GM19455 (cell line): ENCODE measurements at regions not wholly inside any gene's neighbourhood (a gene's known extent, or its start where the extent isn't known, plus 50 kb on each side); places are given as distances from the start of the nearest gene placed in this dataset.
A peak's percentile ranks its signal among the peaks of the same experiment; 100 is the strongest.

ENCODE experiments used
- ATAC-seq: cut with Tn5 transposase; IDR thresholded peaks from one replicate; pipeline ENCODE4 v1.9.1; 2021; ENCODE audit not compliant: unreplicated experiment

GRCh38 chr3:124563376-124563775 lies 166.9 kb upstream of the UMPS start:
- no peak for ATAC-seq

- no peak for ATAC-seq
These were observed 165.2 kb upstream of the UMPS start for GRCh38 chr3:124565013-124565412.

GRCh38 chr3:124565551-124565950 lies 164.7 kb upstream of the UMPS start:
- ATAC-seq: no peak

- no peak for ATAC-seq
These were observed 163.6 kb upstream of the UMPS start for GRCh38 chr3:124566701-124567100.

DNA sequence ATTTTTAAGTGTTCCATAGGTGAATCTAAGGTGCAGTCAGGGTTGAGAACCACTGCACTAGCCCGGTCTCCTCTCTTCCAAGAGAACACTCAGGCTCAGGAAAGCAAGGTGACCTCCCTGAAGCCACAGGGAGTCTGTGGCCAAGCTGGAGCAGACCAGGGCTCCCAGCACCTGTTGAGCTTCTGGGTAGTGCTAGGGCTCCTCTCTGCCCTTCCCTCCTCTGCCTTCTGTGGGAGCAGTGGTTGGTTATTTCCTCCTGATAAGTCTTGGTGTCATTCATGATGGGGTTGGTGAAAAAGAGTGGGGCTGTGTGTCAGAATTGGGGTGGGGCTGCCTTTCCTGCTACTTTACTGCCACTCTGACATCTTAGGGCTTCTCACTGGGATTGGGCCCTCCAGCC lies 163.1 kb upstream of the UMPS start:
- ATAC-seq: no peak

GRCh38 chr3:124569761-124570160 lies 160.5 kb upstream of the UMPS start:
- no peak for ATAC-seq

GRCh38 chr3:124570232-124570631 lies 160.0 kb upstream of the UMPS start:
- ATAC-seq: no peak

DNA sequence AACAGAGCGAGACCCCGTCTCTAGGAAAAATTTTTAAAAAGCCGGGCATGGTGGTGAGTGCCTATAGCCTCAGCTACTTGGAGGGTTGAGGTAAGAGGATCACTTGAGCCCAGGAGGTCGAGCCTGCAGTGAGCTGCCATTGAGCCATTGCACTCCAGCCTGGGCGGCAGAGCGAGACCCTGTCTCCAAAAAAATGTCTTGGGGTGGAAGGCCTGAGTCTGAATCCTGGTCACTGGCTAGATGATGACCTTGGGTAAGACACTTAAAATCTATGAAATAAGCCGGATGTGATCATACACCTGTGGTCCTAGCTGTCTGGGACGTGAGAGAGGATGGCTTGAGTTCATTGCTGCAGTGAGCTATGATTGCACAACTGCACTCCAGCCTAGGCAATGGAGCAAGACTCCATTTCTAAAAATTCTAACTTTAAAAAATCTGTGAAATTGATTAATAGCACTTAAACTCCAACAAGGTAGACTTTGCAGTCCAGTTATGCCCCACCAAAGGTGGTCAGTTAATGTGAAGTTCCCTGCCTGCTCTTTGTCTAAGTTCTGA lies 157.3 kb upstream of the UMPS start:
- no peak for ATAC-seq

DNA sequence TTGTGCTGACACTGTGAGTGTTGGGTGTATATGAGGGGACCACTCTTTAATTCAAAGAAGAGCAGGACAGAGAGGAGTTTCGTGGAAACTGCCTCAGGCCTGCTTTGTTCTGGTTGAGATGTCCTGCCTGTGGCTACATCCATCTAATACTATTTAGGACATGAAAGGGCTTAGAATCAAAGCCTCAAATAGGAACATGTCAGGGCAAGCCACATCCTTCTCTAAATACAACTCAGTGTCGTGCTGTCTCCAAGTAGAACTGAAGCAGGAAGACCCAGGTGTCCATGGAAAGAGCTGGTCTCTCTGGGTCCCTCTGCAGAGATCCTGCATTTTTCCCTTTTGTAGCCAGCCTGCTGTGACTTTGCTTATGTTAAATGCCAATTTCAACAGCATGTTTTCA lies 156.2 kb upstream of the UMPS start:
- no peak for ATAC-seq

- no peak for ATAC-seq
These were observed 153.4 kb upstream of the UMPS start for GRCh38 chr3:124576565-124577493.

GRCh38 chr3:124577494-124578167 lies 152.6 kb upstream of the UMPS start:
- ATAC-seq: no peak

DNA sequence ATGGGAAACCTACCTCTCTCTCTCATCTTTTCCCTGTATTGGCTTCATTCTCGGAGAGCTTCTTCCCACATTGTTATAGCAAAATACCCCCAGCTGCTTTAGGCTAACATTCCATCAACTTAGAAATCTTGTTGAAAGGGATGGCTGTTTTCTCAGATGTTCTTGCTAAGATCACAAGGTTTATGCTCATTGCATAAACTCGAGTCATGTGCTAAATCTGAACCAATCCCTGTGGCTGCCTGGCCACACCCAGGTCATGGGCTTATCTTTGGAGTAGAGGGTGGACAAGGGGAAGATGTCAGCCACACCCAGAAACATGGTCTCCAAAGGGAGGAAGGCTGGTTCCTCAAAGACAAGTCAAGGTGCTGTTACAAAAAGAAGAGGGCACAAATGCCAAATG lies 150.6 kb upstream of the UMPS start:
- no peak for ATAC-seq

DNA sequence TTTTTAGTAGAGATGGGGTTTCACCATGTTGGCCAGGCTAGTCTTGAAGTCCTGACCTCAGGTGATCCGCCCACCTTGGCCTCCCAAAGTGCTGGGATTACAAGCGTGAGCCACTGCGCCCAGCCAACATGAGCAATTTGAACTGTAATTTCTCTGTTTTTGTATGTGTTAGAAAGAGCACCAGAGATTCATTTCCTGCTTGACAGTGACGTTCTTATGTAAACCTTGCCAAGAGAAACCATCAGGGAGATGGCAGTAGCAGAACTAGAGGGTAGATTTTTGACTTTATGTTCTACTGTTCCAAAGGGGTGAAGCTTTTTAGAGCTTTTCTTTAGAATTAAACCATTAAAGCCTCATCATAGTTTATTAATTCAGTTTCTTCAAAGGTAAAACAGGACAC lies 148.1 kb upstream of the UMPS start:
- no peak for ATAC-seq

GRCh38 chr3:124582621-124583395 lies 147.4 kb upstream of the UMPS start:
- ATAC-seq: no peak

- ATAC-seq: no peak
These were observed 146.1 kb upstream of the UMPS start for GRCh38 chr3:124584245-124584551.

- ATAC-seq: peak; percentile 53
These were observed 145.5 kb upstream of the UMPS start for GRCh38 chr3:124584552-124585391.

DNA sequence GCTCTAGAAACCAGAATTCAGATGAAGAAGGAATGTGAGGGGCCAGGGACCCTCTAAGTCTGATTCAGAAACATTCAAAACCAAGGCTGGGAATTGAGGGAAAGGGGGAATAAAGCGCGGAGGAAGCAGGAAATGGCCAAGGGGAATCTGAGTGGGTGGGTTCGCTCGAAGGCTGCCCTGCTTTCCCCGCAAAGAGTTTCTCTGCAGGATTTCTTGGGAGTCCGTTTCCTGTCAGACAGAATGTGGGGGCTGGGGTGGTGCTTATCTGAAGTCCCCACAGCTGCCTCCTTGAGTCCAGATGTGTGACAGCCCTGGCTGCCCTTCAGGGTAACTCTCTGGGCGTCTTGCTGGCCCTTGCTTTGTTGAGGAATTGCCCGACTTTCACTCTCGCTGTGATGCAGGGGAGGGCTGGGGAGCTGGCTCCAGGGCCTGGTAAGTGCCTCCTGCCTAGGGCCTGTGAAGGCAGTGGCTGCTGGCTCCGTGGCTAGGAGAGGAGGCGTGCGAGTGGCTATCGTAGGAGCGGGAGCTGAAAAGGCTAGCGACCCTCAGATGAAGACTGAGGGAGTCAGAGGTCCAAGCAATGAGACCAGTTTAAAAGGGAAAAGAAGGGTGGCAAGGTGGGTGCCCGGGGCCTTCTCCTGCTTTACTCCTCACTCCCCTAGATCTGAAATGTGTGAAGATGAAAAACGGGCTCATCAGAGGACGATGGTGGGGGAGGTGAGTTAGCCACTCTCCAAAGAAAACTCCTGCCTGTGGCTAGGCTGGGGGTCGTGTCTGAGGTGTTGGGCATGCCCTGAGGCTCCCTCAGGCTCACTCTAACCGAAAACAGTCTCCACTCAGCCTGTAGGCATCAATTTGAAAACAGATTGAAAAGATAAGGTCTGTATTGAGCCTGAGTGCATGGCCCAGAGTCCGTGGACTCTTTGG lies 143.9 kb upstream of the UMPS start:
- no peak for ATAC-seq

- no peak for ATAC-seq
These were observed 143.2 kb upstream of the UMPS start for GRCh38 chr3:124587053-124587408.

DNA sequence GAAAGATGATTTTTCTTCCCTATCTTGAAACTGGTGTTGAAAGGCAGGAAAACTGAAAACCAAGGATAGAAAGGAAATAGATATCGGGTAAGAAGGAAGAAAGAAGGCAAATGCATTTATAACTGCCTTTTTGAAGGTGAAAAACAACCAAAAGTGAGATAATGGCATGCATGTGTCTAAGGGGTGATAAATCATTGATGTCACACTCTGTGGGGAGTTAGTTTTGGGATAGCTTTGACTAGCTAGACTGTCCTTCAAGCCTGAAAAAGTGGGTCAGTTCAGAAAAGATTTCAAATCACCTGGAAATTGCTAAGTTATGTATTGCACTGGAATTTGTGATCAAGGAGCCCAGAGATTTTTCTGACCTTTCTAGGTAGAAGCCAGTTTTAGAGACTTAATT lies 142.2 kb upstream of the UMPS start:
- no peak for ATAC-seq

- no peak for ATAC-seq
These were observed 141.5 kb upstream of the UMPS start for GRCh38 chr3:124588794-124589193.
